ENCODE measurements at regions not wholly inside any gene's neighbourhood (a gene's known extent, or its start where the extent isn't known, plus 50 kb on each side); places are given as distances from the start of the nearest gene placed in this dataset.

DNA sequence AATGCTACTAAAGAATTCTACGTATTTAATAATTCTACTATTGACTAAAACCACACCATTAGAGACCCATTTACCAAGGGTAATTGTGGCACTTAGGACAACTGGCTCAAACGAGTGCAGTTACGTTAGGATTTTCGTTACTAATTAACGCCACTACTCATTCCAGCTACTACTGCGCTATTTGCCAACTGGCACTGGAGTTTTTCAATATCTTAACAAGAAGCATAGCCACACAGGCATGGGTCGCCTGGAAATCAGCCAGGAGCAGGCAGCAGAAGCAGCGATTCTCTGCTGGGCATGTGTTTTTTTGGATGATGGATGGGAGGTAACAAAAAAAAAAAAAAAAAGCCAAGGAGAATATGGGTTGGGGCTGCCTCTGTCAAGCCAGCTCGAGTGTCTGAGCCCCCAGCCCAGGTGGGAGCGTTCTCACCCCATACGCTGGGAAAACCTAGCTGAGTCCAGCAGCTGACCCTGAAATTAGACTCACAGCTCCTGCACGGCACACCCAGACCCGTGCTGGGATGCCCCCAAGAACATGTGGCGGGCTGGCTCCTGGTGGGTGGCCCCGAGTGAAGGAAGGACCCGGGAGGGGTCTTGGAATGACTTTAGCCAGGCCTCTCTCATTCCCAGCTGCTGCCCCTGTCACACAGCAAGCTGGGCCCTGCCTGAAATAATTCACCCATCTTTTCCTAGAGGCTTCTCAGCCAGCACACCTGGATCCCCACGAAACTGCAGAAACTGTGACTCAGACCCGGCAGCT, 214.0 kb downstream of the BRD1 start:
- TF ChIP-seq POLR2AphosphoS5 (IDR thresholded peaks at IDR 0.05; ENCODE audit: low read depth, low read length): no peak
- TF ChIP-seq POLR2A (IDR thresholded peaks at IDR 0.05; ENCODE audit: low read depth, low read length): no peak
- no peak for TF ChIP-seq PAX5 (IDR thresholded peaks at IDR 0.05; ENCODE audit: insufficient read depth, low read length, severe bottlenecking)
- TF ChIP-seq TAF1 (IDR thresholded peaks at IDR 0.05; ENCODE audit: low read depth, low read length): no peak

Measured in GM12891 (cell line).